ENCODE measurements at regions not wholly inside any gene's neighbourhood (a gene's known extent, or its start where the extent isn't known, plus 50 kb on each side); places are given as distances from the start of the nearest gene placed in this dataset.
A peak's percentile ranks its signal among the peaks of the same experiment; 100 is the strongest.

DNA sequence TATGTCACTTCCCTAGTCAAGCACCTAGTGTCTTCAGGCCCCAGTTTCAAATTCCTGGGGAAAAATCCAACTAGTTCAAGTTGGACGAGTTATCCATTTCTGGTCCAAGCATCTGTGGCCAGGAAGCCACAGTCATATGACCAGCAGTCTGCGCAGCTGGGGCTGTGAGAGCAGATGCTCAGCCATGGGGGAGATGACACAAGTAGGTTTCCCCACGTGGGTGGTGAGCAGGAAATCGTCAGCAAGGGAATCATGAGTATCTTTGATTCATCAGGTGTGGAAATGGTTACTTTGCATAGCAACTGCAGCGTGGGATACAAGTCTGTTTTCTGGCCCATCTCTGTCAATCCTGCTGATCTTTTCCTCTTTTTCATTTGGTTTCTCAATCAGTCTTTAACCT, 185.3 kb downstream of the C11orf91 start:
- H3K4me3 ChIP-seq = no peak overlapping the region
- TF ChIP-seq, protein P1, sequence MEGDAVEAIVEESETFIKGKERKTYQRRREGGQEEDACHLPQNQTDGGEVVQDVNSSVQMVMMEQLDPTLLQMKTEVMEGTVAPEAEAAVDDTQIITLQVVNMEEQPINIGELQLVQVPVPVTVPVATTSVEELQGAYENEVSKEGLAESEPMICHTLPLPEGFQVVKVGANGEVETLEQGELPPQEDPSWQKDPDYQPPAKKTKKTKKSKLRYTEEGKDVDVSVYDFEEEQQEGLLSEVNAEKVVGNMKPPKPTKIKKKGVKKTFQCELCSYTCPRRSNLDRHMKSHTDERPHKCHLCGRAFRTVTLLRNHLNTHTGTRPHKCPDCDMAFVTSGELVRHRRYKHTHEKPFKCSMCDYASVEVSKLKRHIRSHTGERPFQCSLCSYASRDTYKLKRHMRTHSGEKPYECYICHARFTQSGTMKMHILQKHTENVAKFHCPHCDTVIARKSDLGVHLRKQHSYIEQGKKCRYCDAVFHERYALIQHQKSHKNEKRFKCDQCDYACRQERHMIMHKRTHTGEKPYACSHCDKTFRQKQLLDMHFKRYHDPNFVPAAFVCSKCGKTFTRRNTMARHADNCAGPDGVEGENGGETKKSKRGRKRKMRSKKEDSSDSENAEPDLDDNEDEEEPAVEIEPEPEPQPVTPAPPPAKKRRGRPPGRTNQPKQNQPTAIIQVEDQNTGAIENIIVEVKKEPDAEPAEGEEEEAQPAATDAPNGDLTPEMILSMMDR (IDR thresholded peaks at IDR 0.05) = no peak
- DNase-seq = peak in 1 of 2 donors; percentile 39
- H3K27me3 ChIP-seq = peaks cover 0 to 14% (median 0%) of the 10 kb centered on the region in 7 donors
- no peaks in the 10 kb centered on the region for H3K36me3 ChIP-seq
- 50 to 51% methylated on average over 5 of the region's 5 CpGs for WGBS, 2 donors
- ATAC-seq = peak in 7 of 8 donors; percentile 23 to 86 (median 63)
- no peaks in the 10 kb centered on the region for H3K4me1 ChIP-seq
- H3K27ac ChIP-seq = no peak overlapping the region
- intact Hi-C loops (cut with DNase I) = no loop called here
- H3K9me3 ChIP-seq = no peaks in the 10 kb centered on the region

DNA sequence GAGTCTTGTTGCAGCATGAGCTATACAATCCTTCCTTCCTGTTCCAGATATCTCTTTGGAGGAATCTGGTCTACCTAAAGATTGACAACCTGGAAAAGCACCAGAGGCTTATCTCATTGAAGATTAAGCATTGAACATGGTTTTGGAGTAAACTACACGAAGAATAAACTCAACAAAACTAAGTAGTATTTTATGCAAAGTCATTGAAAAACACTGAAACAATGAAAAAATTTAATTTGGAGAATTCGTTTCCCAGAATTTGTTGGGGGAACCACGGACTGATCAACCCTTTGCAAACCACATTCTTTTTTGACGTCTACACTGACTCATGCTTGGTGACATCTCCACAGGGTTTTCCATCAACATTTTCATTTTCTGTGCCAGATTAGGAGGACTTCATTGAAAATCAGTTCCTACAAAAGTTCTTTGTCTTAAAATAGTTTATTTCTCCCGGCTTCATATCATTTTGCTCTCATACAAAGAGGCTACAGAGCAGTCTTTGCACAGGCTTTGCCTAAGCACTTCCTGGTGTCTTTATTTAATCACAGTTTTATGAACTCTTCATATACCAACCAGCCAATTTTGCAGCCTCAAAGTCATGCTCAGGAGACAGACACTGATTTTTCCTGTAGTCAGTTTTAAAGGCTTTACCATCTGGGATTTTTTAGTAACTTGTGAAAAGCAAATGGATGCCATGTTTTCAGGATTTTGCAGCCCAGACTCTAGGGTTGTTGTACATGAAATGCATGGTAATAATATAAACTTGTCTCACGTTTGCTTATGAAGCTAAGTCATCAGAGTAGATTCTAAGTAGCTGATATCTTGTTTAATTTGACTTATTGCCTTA, 186.3 kb downstream of the C11orf91 start:
- Histone ChIP-seq H3K4me3 (no peak overlapping the region), H3K9me3 (no peaks in the 10 kb centered on the region), H3K27ac (no peak overlapping the region), H3K27me3 (peaks cover 0 to 14% (median 0%) of the 10 kb centered on the region in 7 donors), H3K4me1 (no peaks in the 10 kb centered on the region), H3K36me3 (no peaks in the 10 kb centered on the region)
- intact Hi-C loops (cut with DNase I) = no loop called here
- WGBS, 2 donors = 81% methylated on average over 6 of the region's 6 CpGs
- DNase-seq (no peak), ATAC-seq (no peak)
- TF ChIP-seq, protein P1 (IDR thresholded peaks at IDR 0.05) = no peak

DNA sequence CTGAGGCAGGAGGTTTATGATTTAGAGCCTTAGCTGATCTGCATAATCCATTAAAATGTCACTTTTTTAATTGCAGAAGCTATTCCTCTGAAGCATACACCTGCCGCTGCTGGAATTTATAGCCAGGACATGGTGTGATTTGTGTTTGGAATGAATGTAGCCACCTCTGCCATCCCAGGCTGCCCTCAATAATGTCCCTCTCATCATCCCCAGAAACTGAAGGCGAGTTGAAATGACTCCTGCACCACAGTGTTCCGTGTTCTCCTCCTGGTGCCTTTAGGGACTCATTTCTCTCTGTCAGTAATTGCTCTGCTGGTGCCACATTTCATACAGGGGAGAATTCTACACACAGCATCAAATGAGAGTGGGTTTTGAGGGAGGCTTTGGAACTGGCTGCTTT, 191.0 kb downstream of the C11orf91 start:
- H3K36me3 ChIP-seq = no peaks in the 10 kb centered on the region
- H3K4me1 ChIP-seq = no peaks in the 10 kb centered on the region
- no peak for ATAC-seq
- WGBS, 2 donors = 80 to 82% methylated on average over 3 of the region's 3 CpGs
- TF ChIP-seq, protein P1 (IDR thresholded peaks at IDR 0.05) = no peak
- no peak for DNase-seq
- peaks cover 0 to 11% (median 0%) of the 10 kb centered on the region in 7 donors for H3K27me3 ChIP-seq
- no peaks in the 10 kb centered on the region for H3K9me3 ChIP-seq
- no peak overlapping the region for H3K4me3 ChIP-seq
- intact Hi-C loops (cut with DNase I) = no loop called here
- no peak overlapping the region for H3K27ac ChIP-seq

DNA sequence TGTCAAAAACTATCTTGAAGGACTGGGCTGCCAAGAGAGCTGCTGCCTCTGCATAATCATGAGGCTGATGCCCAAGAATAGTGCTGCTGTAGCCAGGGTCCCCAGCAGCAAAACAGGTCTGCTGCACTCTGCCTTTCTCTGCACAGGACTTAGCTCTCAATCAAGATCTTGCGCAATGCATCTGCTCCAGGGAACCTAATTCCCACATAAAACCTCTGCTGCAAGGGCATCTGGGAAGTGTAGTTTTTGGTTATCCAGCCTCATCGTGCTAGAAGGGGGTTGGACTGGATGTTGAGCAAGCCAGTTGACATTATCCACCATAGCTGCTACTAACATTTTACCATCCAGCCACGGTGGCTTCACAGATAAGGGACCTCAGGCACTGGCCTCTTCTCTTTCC, 192.7 kb downstream of the C11orf91 start:
- intact Hi-C loops (cut with DNase I) = no loop called here
- Histone ChIP-seq H3K4me1 (no peaks in the 10 kb centered on the region), H3K36me3 (no peaks in the 10 kb centered on the region), H3K9me3 (no peaks in the 10 kb centered on the region), H3K27ac (no peak overlapping the region), H3K27me3 (peaks cover 0 to 11% (median 0%) of the 10 kb centered on the region in 7 donors), H3K4me3 (no peak overlapping the region)
- ATAC-seq (peak in 1 of 8 donors; percentile 25), DNase-seq (no peak)
- TF ChIP-seq, protein P1 (IDR thresholded peaks at IDR 0.05) = no peak
- WGBS, 2 donors = 41 to 50% methylated on average over 3 of the region's 3 CpGs
